ENCODE measurements at regions not wholly inside any gene's neighbourhood (a gene's known extent, or its start where the extent isn't known, plus 50 kb on each side); places are given as distances from the start of the nearest gene placed in this dataset.

GRCh38 chrX:30151964-30152363, 63.4 kb upstream of the MAGEB2 start:
- Histone ChIP-seq H3K4me1 (ENCODE audit: control insufficient read depth, insufficient read depth, low read length) (no peaks in the 10 kb centered on the region), H3K27ac (ENCODE audit: low read length) (no peak overlapping the region), H3K27me3 (ENCODE audit: control insufficient read depth, insufficient read depth, low read length) (no peaks in the 10 kb centered on the region), H3K36me3 (ENCODE audit: control insufficient read depth, insufficient read depth, low read length) (no peaks in the 10 kb centered on the region), H3K9me3 (ENCODE audit: control insufficient read depth, insufficient read depth, low read depth, low read length) (no peaks in the 10 kb centered on the region), H3K4me3 (ENCODE audit: low read depth in 2 of 2, low read length in 2 of 2) (no peak overlapping the region)
- BruUV-seq (replicated peaks) = no TSS peak
- intact Hi-C loops (cut with micrococcal nuclease; ENCODE audit: unreplicated experiment) (no loop called here), in situ Hi-C loops (cut with HindIII; ENCODE audit: low pct_unique_long_range_greater_than_20kb, low sequenced_read_pairs) (no loop called here)
- POLR2A ChIA-PET = no interaction called here
- no peak for TF ChIP-seq REST (IDR thresholded peaks at IDR 0.05; ENCODE audit: insufficient read depth in 1 of 2, low read depth in 2 of 2, low read length in 1 of 2)
- TF ChIP-seq TCF7L2 (IDR thresholded peaks at IDR 0.05; ENCODE audit: low read depth, low read length) = no peak
- TF ChIP-seq SIN3A (IDR thresholded peaks at IDR 0.05; ENCODE audit: borderline replicate concordance, insufficient read depth, low read depth, low read length) = no peak
- TF ChIP-seq POLR2AphosphoS5 (IDR thresholded peaks at IDR 0.05; ENCODE audit: low read depth, low read length) = no peak
- no peak for TF ChIP-seq CTCF (IDR thresholded peaks at IDR 0.05)
- CTCF ChIA-PET = no interaction called here
- ATAC-seq (no peak), DNase-seq (ENCODE audit: low read depth, low spot score) (no peak)

GRCh38 chrX:30153175-30153880, 62.0 kb upstream of the MAGEB2 start:
- ChIA-PET POLR2A (no interaction called here), CTCF (no interaction called here)
- H3K27me3 ChIP-seq (ENCODE audit: control insufficient read depth, insufficient read depth, low read length) = no peaks in the 10 kb centered on the region
- no peaks in the 10 kb centered on the region for H3K9me3 ChIP-seq (ENCODE audit: control insufficient read depth, insufficient read depth, low read depth, low read length)
- BruUV-seq (replicated peaks) = no TSS peak
- TF ChIP-seq REST (IDR thresholded peaks at IDR 0.05; ENCODE audit: insufficient read depth in 1 of 2, low read depth in 2 of 2, low read length in 1 of 2) (no peak), POLR2AphosphoS5 (IDR thresholded peaks at IDR 0.05; ENCODE audit: low read depth, low read length) (no peak), TCF7L2 (IDR thresholded peaks at IDR 0.05; ENCODE audit: low read depth, low read length) (no peak), CTCF (IDR thresholded peaks at IDR 0.05) (no peak), SIN3A (IDR thresholded peaks at IDR 0.05; ENCODE audit: borderline replicate concordance, insufficient read depth, low read depth, low read length) (no peak)
- no peak for DNase-seq (ENCODE audit: low read depth, low spot score)
- in situ Hi-C loops (cut with HindIII; ENCODE audit: low pct_unique_long_range_greater_than_20kb, low sequenced_read_pairs) (no loop called here), intact Hi-C loops (cut with micrococcal nuclease; ENCODE audit: unreplicated experiment) (no loop called here)
- no peak for ATAC-seq
- H3K4me1 ChIP-seq (ENCODE audit: control insufficient read depth, insufficient read depth, low read length) = no peaks in the 10 kb centered on the region
- H3K36me3 ChIP-seq (ENCODE audit: control insufficient read depth, insufficient read depth, low read length) = no peaks in the 10 kb centered on the region
- H3K4me3 ChIP-seq (ENCODE audit: low read depth in 2 of 2, low read length in 2 of 2) = no peak overlapping the region
- H3K27ac ChIP-seq (ENCODE audit: low read length) = no peak overlapping the region
